K562 (cell line): ENCODE measurements at regions not wholly inside any gene's neighbourhood (a gene's known extent, or its start where the extent isn't known, plus 50 kb on each side); places are given as distances from the start of the nearest gene placed in this dataset.

Source experiments
- ARID1B ChIP-seq: fragments of 450-650 bp; IDR thresholded peaks from 2 replicates; pipeline ENCODE4 v1.6.1; 2016; ENCODE audit warnings: antibody characterized with exemption, mild to moderate bottlenecking, inconsistent platforms
- ATF1 ChIP-seq, 2 experiments: fragments of 450-650 bp in 1 of 2; IDR thresholded peaks; 2 replicates each; pipeline ENCODE4 v1.6.1; 2016; ENCODE audit warnings: missing compliant biosample characterization in 1 of 2, missing genetic modification characterization in 1 of 2
- BHLHE40 ChIP-seq: IDR thresholded peaks from 2 replicates; pipeline ENCODE4 v1.6.1; 2011; ENCODE audit warnings: low read length, improper control_type of control experiment
- CBFA2T3 ChIP-seq: fragments of 450-650 bp; IDR thresholded peaks from 2 replicates; pipeline ENCODE4 v1.6.1; 2017
- CBX1 ChIP-seq: sonication (generic); IDR thresholded peaks from 2 replicates; pipeline ENCODE4 v1.6.1; 2016; ENCODE audit warnings: antibody characterized with exemption, low read depth, mild to moderate bottlenecking
- CBX8 ChIP-seq: fragments of 200-600 bp; sonication (generic); IDR thresholded peaks from 2 replicates; pipeline ENCODE4 v1.6.1; 2012; ENCODE audit warnings: borderline replicate concordance, mixed run types, low read depth, mild to moderate bottlenecking, moderate library complexity, mixed read lengths, low read length, control low read depth, inconsistent platforms; ENCODE audit not compliant: poor library complexity, severe bottlenecking; ENCODE audit errors: extremely low read depth
- FOS ChIP-seq: IDR thresholded peaks from 3 replicates; pipeline ENCODE4 v1.6.1; 2011; ENCODE audit not compliant: insufficient read length; ENCODE audit errors: extremely low read depth
- HDAC2 ChIP-seq: fragments of 450-650 bp; IDR thresholded peaks from 2 replicates; pipeline ENCODE4 v1.6.1; 2016; ENCODE audit warnings: mild to moderate bottlenecking
- KAT2B ChIP-seq: IDR thresholded peaks from one replicate; pipeline ENCODE4 v1.6.1; 2012; ENCODE audit warnings: low read depth, mild to moderate bottlenecking, control low read depth, inconsistent platforms, low read length, moderate library complexity
- MAZ ChIP-seq, 2 experiments: fragments of 450-650 bp in 1 of 2; sonication (generic) in 1 of 2; formaldehyde crosslinking; IDR thresholded peaks in 1 of 2; conservative IDR thresholded peaks in 1 of 2; 2 replicates each; pipeline versions ENCODE4 v1.4.0 to v1.5.0; 2020; ENCODE audit warnings: mild to moderate bottlenecking in 1 of 2, missing genetic modification reagents in 1 of 2
- NCOA1 ChIP-seq: fragments of 450-650 bp; IDR thresholded peaks from 2 replicates; pipeline ENCODE4 v1.6.1; 2016; ENCODE audit warnings: low read depth
- NFRKB ChIP-seq: fragments of 450-650 bp; IDR thresholded peaks from 2 replicates; pipeline ENCODE4 v1.6.1; 2016; ENCODE audit warnings: low read depth
- NR2C2 ChIP-seq, 2 experiments: fragments of 200-800 bp in 1 of 2; sonication (Bioruptor generic) in 1 of 2; sonication (generic) in 1 of 2; formaldehyde crosslinking in 1 of 2; IDR thresholded peaks; 2 replicates each; pipeline versions ENCODE4 v1.6.1 to v1.8.0; 2016 to 2022; ENCODE audit warnings: mild to moderate bottlenecking in 1 of 2, missing compliant biosample characterization in 1 of 2, missing genetic modification characterization in 1 of 2, missing genetic modification reagents in 1 of 2
- SMARCA4 ChIP-seq: fragments of 450-650 bp; IDR thresholded peaks from 2 replicates; pipeline ENCODE4 v1.6.1; 2016
- SREBF2 ChIP-seq: sonication (generic); formaldehyde crosslinking; IDR thresholded peaks from 2 replicates; pipeline ENCODE4 v1.4.0; 2020; ENCODE audit warnings: mild to moderate bottlenecking, missing genetic modification reagents
- TEAD1 ChIP-seq, 2 experiments: fragments of 450-650 bp in 1 of 2; sonication (generic) in 1 of 2; formaldehyde crosslinking; IDR thresholded peaks; 2 replicates each; pipeline versions ENCODE4 v1.4.0 to v1.8.0; 2020 to 2022; ENCODE audit warnings: mild to moderate bottlenecking in 2 of 2, missing genetic modification reagents in 1 of 2
- TEAD4 ChIP-seq, 2 experiments: sonication (generic) in 1 of 2; formaldehyde crosslinking in 1 of 2; IDR thresholded peaks; 2 replicates each; pipeline versions ENCODE4 v1.6.1 to v1.8.0; 2012 to 2022; ENCODE audit warnings: borderline replicate concordance in 1 of 2, inconsistent platforms in 1 of 2, low read length in 1 of 2, mild to moderate bottlenecking in 1 of 2, missing genetic modification reagents in 1 of 2
- U2AF1 ChIP-seq: fragments of 200-400 bp; formaldehyde crosslinking; optimal IDR thresholded peaks from 2 replicates; pipeline ENCODE3; 2017; ENCODE audit warnings: mild to moderate bottlenecking, low read depth, low read length, moderate library complexity
- ZNF121 ChIP-seq: sonication (generic); formaldehyde crosslinking; conservative IDR thresholded peaks from 2 replicates; pipeline ENCODE4 v1.8.0; 2022; ENCODE audit warnings: missing genetic modification reagents
- ZNF224 ChIP-seq: sonication (generic); formaldehyde crosslinking; IDR thresholded peaks from 2 replicates; pipeline ENCODE4 v1.8.0; 2022; ENCODE audit warnings: mild to moderate bottlenecking, missing genetic modification reagents
- ZNF584 ChIP-seq: fragments of 200-800 bp; sonication (Bioruptor generic); IDR thresholded peaks from 2 replicates; pipeline ENCODE4 v1.6.1; 2016; ENCODE audit warnings: low read depth, mild to moderate bottlenecking, missing genetic modification characterization, missing compliant biosample characterization
- ZZZ3 ChIP-seq: fragments of 450-650 bp; IDR thresholded peaks from 2 replicates; pipeline ENCODE4 v1.6.1; 2016; ENCODE audit warnings: antibody characterized with exemption, mild to moderate bottlenecking, moderate library complexity
- TF ChIP-seq, protein P1 (sequence below): fragments of 200-800 bp; sonication (Bioruptor generic); IDR thresholded peaks from 2 replicates; pipeline ENCODE4 v1.6.1; 2017; ENCODE audit warnings: missing genetic modification characterization, missing compliant biosample characterization
- TF ChIP-seq, protein P2 (sequence below): sonication (generic); formaldehyde crosslinking; IDR thresholded peaks from 2 replicates; pipeline ENCODE4 v1.8.0; 2023; ENCODE audit warnings: missing genetic modification reagents, mild to moderate bottlenecking, borderline replicate concordance

GRCh38 chr9:38130724-38131123 is 61.7 kb upstream of the SHB start (continued):
- TF ChIP-seq FOS = no peak
- peak; percentile 54 for TF ChIP-seq BHLHE40
- no peak for TF ChIP-seq NR2C2 (CRISPR knock-in tag; IDR thresholded peaks at IDR 0.05)
- TF ChIP-seq NR2C2 (tag; IDR thresholded peaks at IDR 0.05) = peak; percentile 77
- peak; percentile 93 for TF ChIP-seq CBFA2T3
- no peak for TF ChIP-seq CBX8
- 0 out of 2 replicates have a peak, but pooled peaks have one; percentile 48 for TF ChIP-seq HDAC2
- TF ChIP-seq U2AF1 = no peak
- peak; percentile 62 for TF ChIP-seq TEAD4 (IDR thresholded peaks at IDR 0.05; ENCODE audit: low read length)
- TF ChIP-seq TEAD4 (CRISPR knock-in tag; IDR thresholded peaks at IDR 0.05; ENCODE audit: borderline replicate concordance) = no peak
- TF ChIP-seq, protein P1, sequence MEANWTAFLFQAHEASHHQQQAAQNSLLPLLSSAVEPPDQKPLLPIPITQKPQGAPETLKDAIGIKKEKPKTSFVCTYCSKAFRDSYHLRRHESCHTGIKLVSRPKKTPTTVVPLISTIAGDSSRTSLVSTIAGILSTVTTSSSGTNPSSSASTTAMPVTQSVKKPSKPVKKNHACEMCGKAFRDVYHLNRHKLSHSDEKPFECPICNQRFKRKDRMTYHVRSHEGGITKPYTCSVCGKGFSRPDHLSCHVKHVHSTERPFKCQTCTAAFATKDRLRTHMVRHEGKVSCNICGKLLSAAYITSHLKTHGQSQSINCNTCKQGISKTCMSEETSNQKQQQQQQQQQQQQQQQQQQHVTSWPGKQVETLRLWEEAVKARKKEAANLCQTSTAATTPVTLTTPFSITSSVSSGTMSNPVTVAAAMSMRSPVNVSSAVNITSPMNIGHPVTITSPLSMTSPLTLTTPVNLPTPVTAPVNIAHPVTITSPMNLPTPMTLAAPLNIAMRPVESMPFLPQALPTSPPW = peak; percentile 86
- no peak for TF ChIP-seq NFRKB
- no peak for TF ChIP-seq ATF1 (CRISPR knock-in tag; IDR thresholded peaks at IDR 0.05)
- TF ChIP-seq ATF1 (tag; IDR thresholded peaks at IDR 0.05) = peak; percentile 80
- peak in 1 of 2 experiments; percentile 80; a peak in 2 of 4 replicates for TF ChIP-seq MAZ (CRISPR knock-in tag; conservative IDR thresholded peaks at IDR 0.05 in 1 of 2, IDR thresholded peaks at IDR 0.05 in 1 of 2)
- TF ChIP-seq KAT2B = no peak
- TF ChIP-seq ZZZ3 = no peak
- TF ChIP-seq CBX1 = no peak
- peak; percentile 72; the same call in 1 of the 2 replicates for TF ChIP-seq NCOA1
- TF ChIP-seq SREBF2 (CRISPR knock-in tag) = no peak
- no peak for TF ChIP-seq ZNF584 (CRISPR knock-in tag)
- TF ChIP-seq ARID1B = peak; percentile 92
- no peak for TF ChIP-seq ZNF121
- no peak for TF ChIP-seq ZNF224 (CRISPR knock-in tag)
- TF ChIP-seq SMARCA4 = peak; percentile 86
- TF ChIP-seq, protein P2, sequence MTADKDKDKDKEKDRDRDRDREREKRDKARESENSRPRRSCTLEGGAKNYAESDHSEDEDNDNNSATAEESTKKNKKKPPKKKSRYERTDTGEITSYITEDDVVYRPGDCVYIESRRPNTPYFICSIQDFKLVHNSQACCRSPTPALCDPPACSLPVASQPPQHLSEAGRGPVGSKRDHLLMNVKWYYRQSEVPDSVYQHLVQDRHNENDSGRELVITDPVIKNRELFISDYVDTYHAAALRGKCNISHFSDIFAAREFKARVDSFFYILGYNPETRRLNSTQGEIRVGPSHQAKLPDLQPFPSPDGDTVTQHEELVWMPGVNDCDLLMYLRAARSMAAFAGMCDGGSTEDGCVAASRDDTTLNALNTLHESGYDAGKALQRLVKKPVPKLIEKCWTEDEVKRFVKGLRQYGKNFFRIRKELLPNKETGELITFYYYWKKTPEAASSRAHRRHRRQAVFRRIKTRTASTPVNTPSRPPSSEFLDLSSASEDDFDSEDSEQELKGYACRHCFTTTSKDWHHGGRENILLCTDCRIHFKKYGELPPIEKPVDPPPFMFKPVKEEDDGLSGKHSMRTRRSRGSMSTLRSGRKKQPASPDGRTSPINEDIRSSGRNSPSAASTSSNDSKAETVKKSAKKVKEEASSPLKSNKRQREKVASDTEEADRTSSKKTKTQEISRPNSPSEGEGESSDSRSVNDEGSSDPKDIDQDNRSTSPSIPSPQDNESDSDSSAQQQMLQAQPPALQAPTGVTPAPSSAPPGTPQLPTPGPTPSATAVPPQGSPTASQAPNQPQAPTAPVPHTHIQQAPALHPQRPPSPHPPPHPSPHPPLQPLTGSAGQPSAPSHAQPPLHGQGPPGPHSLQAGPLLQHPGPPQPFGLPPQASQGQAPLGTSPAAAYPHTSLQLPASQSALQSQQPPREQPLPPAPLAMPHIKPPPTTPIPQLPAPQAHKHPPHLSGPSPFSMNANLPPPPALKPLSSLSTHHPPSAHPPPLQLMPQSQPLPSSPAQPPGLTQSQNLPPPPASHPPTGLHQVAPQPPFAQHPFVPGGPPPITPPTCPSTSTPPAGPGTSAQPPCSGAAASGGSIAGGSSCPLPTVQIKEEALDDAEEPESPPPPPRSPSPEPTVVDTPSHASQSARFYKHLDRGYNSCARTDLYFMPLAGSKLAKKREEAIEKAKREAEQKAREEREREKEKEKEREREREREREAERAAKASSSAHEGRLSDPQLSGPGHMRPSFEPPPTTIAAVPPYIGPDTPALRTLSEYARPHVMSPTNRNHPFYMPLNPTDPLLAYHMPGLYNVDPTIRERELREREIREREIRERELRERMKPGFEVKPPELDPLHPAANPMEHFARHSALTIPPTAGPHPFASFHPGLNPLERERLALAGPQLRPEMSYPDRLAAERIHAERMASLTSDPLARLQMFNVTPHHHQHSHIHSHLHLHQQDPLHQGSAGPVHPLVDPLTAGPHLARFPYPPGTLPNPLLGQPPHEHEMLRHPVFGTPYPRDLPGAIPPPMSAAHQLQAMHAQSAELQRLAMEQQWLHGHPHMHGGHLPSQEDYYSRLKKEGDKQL (CRISPR knock-in tag) = no peak
- TF ChIP-seq TEAD1 (CRISPR knock-in tag; IDR thresholded peaks at IDR 0.05) = peak in 1 of 2 experiments; percentile 72; a peak in 1 of 4 replicates
